ENCODE measurements at regions not wholly inside any gene's neighbourhood (a gene's known extent, or its start where the extent isn't known, plus 50 kb on each side); places are given as distances from the start of the nearest gene placed in this dataset.

- no peak for TF ChIP-seq ZNF8 (CRISPR knock-in tag; IDR thresholded peaks at IDR 0.05)
- TF ChIP-seq ZNF565 (CRISPR knock-in tag; conservative IDR thresholded peaks at IDR 0.05; ENCODE audit: low read depth): no peak
- TF ChIP-seq TOX (CRISPR knock-in tag; IDR thresholded peaks at IDR 0.05; ENCODE audit: borderline replicate concordance): no peak
- no peak for TF ChIP-seq ARNTL (CRISPR knock-in tag; IDR thresholded peaks at IDR 0.05; ENCODE audit: borderline replicate concordance, low read depth)
- TF ChIP-seq ZFP3 (CRISPR knock-in tag; IDR thresholded peaks at IDR 0.05): no peak
- no peak for TF ChIP-seq CSDC2 (CRISPR knock-in tag; IDR thresholded peaks at IDR 0.05)
- no peak for TF ChIP-seq ESRRG (CRISPR knock-in tag; IDR thresholded peaks at IDR 0.05)
- no peak for TF ChIP-seq CSRNP3 (CRISPR knock-in tag; IDR thresholded peaks at IDR 0.05)
- TF ChIP-seq GLIS3 (CRISPR knock-in tag; IDR thresholded peaks at IDR 0.05): no peak
- TF ChIP-seq SNAI2 (CRISPR knock-in tag; IDR thresholded peaks at IDR 0.05): no peak
- TF ChIP-seq ZNF70 (CRISPR knock-in tag; IDR thresholded peaks at IDR 0.05): no peak
- no peak for ATAC-seq
Measured at GRCh38 chr5:106757672-106758071, 913.1 kb downstream of the EFNA5 start.

GRCh38 chr5:106755789-106756188 lies 914.9 kb downstream of the EFNA5 start:
- TF ChIP-seq ARNTL (CRISPR knock-in tag; IDR thresholded peaks at IDR 0.05; ENCODE audit: borderline replicate concordance, low read depth) (no peak), OSR1 (CRISPR knock-in tag; IDR thresholded peaks at IDR 0.05) (no peak), BACH2 (CRISPR knock-in tag; IDR thresholded peaks at IDR 0.05; ENCODE audit: borderline replicate concordance) (no peak), GLIS3 (CRISPR knock-in tag; IDR thresholded peaks at IDR 0.05) (no peak), ZC3H10 (CRISPR knock-in tag; IDR thresholded peaks at IDR 0.05) (no peak), RARB (CRISPR knock-in tag; IDR thresholded peaks at IDR 0.05) (no peak), CSDC2 (CRISPR knock-in tag; IDR thresholded peaks at IDR 0.05) (no peak), TCF4 (CRISPR knock-in tag; IDR thresholded peaks at IDR 0.05; ENCODE audit: borderline replicate concordance) (no peak)
- no peak for ATAC-seq

- no peak for TF ChIP-seq ZFP30 (CRISPR knock-in tag; IDR thresholded peaks at IDR 0.05)
- TF ChIP-seq SNAI2 (CRISPR knock-in tag; IDR thresholded peaks at IDR 0.05): no peak
- no peak for ATAC-seq
Measured at GRCh38 chr5:106755066-106755465, 915.7 kb downstream of the EFNA5 start.

- no peak for ATAC-seq
Measured at GRCh38 chr5:106749826-106750225, 920.9 kb downstream of the EFNA5 start.

GRCh38 chr5:106739127-106739526 lies 931.6 kb downstream of the EFNA5 start:
- ATAC-seq: no peak
- TF ChIP-seq ZFP3 (CRISPR knock-in tag; IDR thresholded peaks at IDR 0.05) (no peak), CSRNP3 (CRISPR knock-in tag; IDR thresholded peaks at IDR 0.05) (no peak), ZNF565 (CRISPR knock-in tag; conservative IDR thresholded peaks at IDR 0.05; ENCODE audit: low read depth) (no peak), ESRRG (CRISPR knock-in tag; IDR thresholded peaks at IDR 0.05) (no peak), ARNTL (CRISPR knock-in tag; IDR thresholded peaks at IDR 0.05; ENCODE audit: borderline replicate concordance, low read depth) (no peak), CSDC2 (CRISPR knock-in tag; IDR thresholded peaks at IDR 0.05) (no peak), POU6F1 (CRISPR knock-in tag; IDR thresholded peaks at IDR 0.05; ENCODE audit: borderline replicate concordance, low read depth) (no peak), GLIS3 (CRISPR knock-in tag; IDR thresholded peaks at IDR 0.05) (no peak), TOX (CRISPR knock-in tag; IDR thresholded peaks at IDR 0.05; ENCODE audit: borderline replicate concordance) (no peak), ISL1 (CRISPR knock-in tag; IDR thresholded peaks at IDR 0.05) (no peak), PPARA (CRISPR knock-in tag; IDR thresholded peaks at IDR 0.05; ENCODE audit: borderline replicate concordance) (no peak), TCF4 (CRISPR knock-in tag; IDR thresholded peaks at IDR 0.05; ENCODE audit: borderline replicate concordance) (no peak), RARB (CRISPR knock-in tag; IDR thresholded peaks at IDR 0.05) (no peak), SNAI2 (CRISPR knock-in tag; IDR thresholded peaks at IDR 0.05) (no peak), PATZ1 (CRISPR knock-in tag; IDR thresholded peaks at IDR 0.05; ENCODE audit: borderline replicate concordance) (no peak)

More at GRCh38 chr5:106749826-106750225, 920.9 kb downstream of the EFNA5 start:
- TF ChIP-seq POU6F1 (CRISPR knock-in tag; IDR thresholded peaks at IDR 0.05; ENCODE audit: borderline replicate concordance, low read depth): no peak
